Activated T-cell treated with anti-CD3 and anti-CD28 coated beads for 48 hours (primary cell): ENCODE measurements at regions not wholly inside any gene's neighbourhood (a gene's known extent, or its start where the extent isn't known, plus 50 kb on each side); places are given as distances from the start of the nearest gene placed in this dataset.

Experiments used
- DNase-seq: peaks from one replicate; pipeline ENCODE4 v3.0.0-alpha.2; 2020; ENCODE audit warnings: low read depth

DNA sequence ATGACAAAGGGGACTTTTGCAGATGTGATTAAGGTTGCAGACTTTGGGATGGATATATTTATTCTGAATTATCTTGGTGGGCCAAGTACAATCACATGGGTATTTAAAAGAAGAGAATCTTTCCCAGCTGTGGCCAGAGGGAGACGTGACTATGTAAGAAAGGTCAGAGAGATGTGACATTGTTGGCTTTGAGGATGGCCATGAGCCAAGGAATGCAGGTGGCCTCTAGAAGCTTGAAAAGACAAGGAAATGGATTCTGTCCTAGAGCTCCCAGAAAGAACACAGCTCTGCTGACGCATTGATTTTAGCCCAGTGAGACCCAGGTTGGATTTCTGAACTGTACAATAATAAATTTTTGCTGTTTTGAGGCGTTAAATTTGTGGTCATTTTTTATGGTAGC, 616.0 kb upstream of the TBL1XR1 start:
- DNase-seq: no peak

DNA sequence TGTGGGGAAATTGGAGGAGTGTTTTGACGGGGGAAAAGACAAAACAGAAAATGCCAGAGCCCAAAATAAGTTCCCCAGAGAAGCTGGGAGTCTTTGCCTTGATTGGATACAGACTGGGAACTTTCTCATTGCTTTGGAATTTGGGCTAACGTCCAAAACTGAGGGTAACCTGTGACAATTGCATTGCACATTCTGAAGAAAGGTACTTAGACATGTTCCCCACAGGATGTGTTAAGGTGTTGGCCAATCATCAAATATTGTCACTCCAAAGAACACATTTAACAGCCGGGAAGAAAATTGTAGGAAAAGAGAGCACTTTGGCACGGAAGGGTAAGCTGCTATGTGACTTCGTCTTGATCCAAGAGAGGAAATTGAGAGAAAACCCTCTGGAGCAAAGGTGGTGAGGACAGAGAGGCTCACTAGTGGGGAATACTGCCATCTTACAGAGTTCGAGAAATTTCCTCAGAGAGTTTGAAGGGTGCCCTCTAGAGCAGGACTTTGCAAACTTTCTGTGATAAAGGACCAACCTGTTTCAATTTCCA, 619.5 kb upstream of the TBL1XR1 start:
- no peak for DNase-seq

DNA sequence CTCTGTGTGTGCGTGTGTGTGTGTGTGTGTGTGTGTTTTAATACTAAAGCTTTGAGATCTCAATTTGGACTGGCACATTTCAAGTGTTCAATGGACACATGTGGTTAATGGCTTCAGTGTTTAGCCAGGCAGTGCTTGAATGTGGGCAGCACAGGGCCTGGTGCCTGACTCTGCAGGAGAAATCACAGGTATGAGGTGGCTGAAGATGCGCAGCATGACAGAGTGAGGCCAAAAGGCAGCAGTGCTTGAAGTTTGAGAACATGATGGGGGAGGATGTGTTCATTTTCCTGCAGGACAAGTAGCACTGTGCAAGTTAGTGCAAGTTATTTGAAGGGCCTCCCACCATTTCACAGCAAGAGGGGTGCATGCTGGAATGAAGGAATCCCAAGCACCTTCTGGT, 620.5 kb upstream of the TBL1XR1 start:
- no peak for DNase-seq

DNA sequence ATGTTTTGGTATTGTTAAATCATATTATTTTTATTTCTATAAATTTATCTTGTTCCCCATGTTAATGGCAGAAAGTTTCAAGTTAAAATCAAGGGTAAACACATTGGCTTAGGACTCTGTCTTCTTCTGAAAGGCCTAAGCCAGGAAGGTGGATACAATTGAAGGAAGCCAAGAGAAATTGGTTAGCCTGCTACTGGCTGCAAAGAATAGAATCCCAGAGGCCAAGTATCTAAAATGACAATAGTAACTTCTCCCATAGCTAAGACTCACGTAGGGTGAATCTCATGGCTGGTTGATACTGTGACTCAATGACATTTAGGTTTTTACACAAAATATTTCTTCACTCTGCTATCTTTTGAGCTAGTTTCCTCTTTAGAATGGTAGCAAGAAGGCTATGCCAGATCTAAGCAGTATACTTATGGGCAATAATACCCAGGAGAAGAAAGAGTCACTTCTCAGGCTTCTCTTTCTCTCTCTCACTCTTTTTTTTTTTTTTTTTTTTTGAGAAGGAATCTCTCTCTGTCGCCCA, 621.5 kb upstream of the TBL1XR1 start:
- DNase-seq: no peak

DNA sequence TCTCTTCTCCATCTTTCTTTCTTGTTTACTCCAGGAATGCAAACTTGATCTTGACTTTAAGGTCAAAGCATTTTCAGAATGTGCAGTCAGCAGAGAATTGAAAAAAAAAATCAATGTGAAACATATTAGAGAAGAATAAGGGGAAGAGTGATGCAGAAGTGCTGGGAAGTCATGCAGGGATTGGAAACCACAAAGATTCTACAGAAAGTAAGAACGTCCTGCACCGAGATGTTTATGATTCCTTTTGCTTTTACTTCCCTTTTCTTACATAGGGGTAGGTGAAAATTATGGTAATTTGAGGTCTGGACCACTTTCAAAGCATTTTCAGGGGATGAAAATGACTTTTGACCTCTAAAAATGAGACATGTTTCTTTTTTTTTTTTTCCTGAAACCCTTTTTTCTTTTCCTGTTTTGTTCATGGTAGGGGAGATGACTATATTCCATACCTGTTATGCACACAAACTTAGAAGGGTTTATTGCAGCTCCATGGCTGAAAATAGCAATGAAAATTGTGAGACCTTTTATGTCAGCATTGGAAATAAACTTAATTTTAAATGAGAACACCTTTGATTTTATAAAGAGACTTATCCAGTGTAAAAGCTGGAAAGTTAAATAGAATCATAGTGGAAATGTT, 623.5 kb upstream of the TBL1XR1 start:
- no peak for DNase-seq

DNA sequence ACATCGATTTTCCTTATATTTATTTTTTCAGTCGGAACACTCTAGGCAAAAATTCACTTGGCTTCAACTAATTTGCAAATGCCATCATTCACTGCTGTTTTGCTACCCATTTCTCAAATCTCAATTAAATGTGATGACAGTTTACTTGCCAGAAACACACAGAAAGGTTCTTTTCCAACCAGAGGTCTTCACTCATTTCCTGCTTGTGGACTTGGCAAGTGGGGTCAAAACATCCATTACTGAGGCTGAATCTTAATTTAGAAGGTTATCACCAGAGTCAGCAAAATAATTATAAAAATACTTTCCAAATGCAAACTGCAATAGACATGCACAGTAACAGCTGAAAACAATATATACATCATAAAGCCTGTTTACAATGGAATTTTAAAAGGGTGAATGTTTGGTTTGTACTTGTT, 625.4 kb upstream of the TBL1XR1 start:
- no peak for DNase-seq

DNA sequence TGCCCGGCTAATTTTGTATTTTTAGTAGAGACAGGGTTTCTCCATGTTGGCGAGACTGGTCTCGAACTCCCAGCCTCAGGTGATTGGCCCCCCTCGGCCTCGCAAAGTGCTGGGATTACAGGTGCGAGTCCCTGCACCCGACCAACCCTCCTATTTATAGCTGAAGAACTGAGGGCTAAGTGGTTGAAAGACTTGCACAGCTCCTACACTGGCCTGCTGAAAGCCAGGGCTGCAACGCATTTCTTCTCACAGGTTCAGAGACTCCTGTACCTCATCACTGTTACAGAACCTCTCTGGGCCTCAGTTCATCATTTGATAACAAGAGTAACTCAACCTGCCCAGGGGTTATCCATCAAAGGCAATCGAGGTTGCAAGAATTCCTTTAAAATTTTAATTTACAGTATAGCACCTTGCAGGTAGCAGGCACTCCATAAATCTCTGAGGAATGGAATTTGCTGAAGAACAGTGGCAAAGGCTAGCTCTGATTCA, 626.5 kb upstream of the TBL1XR1 start:
- DNase-seq: no peak

DNA sequence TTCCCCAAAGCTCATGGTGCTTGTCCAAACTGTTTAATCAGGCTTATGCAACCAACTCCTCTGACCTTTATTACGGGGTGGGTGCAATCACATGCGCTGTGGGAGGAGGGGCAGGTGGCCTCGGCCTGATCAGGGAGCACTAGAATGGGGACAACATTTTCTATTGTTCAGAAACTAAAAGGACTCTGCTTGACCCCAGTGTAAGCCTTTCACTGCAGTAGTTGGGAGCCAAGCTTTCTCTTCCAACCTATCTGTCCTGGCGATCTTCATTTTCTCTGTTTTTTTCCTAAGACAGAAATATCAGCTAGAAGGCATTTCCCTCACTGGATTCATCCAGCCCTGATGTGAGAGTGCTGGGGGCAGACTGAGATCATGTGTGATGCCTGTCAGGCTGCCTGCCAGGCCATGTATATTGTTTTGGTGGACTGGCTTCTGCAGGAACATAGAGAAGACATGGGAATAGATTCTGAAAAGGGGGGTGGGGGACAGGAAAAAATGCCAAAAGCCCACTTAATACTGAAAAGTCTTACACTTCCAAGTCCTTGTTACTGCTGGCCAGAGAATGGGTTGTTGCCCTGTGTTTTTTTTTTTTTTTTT, 627.0 kb upstream of the TBL1XR1 start:
- no peak for DNase-seq

DNA sequence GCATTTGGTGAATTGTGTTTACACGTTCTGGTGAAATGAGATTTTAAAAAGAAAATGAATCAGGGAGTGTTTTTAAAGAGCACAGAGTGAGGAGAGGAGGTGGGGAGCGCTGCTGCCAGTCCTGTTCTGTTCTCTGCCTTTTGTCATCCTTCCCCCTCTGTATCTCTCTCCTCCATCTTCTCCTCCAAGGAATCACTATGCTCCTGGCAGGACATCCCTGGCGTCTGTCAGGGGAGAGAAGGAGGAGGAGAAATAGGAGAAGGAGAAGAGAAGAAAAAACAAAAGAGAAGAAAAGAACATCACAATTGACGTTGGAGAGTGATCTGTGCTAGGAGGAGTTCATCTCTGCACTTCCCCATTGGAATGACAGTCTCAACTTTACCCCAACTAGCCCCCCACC, 627.6 kb upstream of the TBL1XR1 start:
- DNase-seq: no peak

DNA sequence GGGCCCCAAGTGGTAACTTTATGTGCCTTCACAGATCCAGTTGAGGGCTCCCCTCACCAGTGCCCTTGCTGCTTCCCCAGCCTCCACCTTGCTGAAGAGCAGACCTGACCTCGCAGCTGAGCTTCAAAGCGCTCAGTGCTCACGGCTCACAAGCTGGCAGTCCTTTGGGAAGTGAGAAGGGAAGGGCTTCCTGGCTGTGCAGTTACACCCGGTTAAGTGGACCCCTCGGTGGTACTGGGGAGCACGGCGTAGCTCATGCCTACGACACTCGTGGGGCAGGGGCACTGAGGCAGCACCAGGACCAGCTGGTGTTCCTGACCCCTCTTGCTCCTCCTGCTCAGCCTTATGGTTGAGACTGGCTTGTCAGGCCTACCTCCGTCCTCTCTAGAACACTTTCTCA, 629.0 kb upstream of the TBL1XR1 start:
- no peak for DNase-seq

DNA sequence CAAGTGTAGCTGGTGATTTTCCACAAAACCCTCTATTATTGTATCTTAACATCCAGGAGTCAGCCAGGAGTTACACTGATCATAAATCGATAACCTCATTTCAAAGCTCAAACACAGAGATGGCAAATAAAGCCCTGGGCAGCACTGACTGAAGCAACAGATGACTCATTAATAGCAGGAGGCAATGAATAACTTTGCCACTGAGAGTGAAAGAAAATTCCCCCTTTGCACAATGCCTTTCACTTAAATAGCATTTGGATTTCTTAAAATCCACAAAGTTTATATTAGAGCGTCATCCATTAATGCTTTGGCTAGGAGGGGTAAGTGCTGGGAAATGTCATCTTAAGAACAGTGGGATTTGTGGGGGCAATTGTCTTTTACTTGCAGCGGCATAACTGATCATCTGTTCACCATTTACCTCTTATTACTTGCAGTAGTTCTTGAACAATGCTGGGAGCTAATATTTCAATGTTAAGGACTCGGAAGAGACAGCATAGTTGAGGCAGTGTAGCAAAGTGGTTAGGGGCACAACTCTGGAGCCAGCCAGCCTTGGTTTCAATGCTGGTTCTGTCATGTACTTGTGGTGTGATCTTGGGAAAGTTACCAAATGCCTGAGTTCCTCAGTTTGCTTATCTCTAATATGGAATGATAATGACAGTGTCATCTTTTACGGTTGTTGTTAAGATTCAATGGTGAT, 630.4 kb upstream of the TBL1XR1 start:
- no peak for DNase-seq

DNA sequence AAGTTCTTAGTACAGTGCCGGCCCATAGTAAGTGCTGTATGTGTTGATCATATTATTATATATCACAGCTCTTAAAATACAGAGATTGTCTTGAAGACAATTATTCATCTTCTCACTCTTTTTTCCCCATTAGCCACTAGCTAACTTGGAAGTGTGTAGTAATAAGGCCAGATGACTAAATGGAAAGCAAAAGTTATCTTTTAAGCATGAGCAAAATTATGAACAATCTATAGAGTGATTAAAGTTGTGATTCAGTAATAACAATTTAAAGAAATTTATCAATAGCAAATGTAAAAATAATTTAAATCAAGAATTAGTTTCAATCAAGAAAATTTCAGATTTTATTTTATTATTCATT, 630.9 kb upstream of the TBL1XR1 start:
- DNase-seq: no peak

DNA sequence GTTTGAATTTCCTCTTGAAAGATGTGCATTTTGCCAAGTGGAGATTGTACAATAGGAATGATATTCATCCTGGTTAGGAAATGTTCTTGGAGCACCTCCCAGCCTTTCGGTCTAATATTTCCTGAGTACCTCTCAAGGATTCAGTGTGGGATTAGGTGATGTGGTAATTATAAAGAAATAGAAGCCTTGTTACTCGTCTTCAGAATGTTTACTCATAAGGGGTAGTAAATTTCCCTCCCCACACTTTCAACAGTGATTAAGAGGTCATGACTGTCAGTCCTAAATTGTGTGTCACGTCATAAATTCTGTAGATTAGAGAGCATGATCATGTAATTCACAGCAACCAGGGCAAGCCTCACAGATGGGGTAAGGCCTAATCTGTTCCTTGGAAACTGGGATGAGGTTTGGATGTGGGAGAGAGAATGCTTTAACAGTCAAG, 633.1 kb upstream of the TBL1XR1 start:
- no peak for DNase-seq

DNA sequence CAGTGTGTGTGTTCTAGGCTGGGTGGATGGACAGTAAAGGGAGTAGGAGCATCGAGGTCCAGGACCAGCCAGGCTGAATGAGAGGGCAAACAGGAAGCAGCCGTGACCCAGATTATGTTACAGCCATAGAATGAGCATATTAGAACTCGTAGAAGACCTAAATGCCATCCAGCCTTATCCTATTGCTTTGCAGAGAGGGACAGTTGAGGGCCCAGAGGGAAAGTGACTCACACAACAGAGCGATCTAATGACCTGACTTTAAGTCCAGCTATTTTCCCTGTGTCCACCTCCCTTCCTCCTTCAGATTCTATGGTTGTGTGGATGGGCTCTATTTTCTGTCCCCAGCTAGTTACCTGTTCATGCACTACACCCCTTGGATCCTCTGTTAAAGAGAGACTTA, 634.1 kb upstream of the TBL1XR1 start:
- DNase-seq: no peak

DNA sequence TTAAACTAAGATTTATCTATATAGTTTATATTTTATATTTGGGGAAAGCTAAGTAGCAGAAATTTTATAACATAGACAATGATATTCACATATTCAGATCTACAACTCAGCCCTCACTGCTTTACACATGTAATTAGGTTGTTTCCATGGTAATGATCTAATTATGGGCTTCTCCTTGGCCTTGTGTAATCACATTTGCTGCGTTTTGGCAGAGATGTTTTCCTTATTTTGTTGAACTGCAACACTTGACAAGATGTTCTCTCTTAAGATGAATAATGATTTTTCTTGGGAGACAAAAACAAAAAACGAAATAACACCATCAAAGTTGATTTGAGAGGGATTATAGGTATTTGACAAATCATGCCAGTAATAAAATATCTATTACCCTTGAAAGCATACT, 635.6 kb upstream of the TBL1XR1 start:
- DNase-seq: no peak

DNA sequence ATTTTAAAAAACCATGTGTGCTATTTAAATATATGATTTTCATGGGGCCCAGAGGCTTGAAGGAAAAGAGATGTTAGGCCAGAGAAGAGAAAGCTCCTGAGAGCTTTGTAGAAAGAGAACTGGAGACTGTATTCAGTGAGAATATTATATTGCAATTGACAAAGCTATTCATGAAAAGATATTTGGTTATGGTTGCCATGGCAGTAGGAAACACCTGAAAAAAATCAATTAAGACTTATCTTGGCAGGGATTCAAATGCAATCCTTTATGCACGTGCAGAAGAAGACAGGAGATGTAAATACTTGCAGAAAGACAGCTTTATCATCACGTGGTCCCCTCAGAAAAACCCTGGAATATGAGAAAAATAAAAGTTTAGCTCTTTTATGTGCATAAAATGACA, 636.0 kb upstream of the TBL1XR1 start:
- DNase-seq: no peak

DNA sequence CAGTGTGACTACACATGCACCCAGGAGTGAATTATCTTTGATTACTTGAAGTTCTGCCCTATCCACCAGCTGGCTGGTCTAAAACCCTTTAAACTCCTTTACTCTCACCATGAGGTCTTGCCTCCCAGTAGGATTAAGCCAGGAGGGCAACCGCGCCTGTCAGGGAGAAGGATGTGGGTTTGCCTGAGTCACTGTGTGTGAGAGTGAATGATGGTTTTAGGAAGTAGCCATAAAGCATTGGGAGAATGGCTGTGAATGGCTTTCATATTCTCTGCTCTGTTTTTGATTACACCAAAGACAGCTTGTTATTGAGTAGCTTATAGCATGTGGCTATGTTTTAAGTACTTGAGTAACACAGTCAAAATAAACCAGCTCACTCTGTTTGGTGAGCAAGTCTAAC, 637.7 kb upstream of the TBL1XR1 start:
- no peak for DNase-seq

DNA sequence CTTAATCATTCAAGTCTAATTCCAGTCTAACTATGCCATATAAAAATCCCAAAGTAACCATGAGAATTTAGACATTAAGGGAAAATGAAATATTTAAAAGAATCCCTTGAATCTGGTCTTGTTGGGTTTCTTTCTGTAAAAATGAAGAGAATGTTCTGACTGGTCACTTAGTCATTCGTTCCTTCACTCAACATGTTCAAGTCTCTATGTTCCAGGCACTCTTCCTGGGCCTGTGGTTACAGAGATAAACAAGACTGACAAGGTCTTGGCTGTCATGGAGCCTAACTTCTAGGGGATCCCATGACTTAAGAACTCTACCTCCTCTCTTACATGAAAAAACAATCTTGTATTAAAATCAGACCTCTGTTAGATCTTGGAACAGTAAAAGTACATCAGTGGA, 638.6 kb upstream of the TBL1XR1 start:
- no peak for DNase-seq

DNA sequence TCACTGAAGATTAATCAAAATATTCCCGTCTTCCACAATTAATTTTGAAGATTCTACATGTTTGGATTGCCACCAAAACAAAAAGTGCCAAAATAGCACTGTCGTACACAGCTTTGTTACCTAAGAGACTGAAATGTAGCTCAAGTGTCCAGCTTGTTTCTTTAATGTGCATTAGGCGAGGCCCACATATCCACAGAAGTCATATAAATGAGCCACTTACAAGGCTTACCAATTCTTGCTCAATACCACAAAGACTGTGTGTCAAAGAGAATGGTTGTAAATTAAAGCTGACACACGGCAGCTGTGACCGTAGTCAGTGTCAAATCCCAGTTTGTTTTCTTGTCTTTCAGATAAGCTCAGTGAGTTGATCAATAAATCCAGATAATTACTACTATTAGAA, 639.4 kb upstream of the TBL1XR1 start:
- no peak for DNase-seq

DNA sequence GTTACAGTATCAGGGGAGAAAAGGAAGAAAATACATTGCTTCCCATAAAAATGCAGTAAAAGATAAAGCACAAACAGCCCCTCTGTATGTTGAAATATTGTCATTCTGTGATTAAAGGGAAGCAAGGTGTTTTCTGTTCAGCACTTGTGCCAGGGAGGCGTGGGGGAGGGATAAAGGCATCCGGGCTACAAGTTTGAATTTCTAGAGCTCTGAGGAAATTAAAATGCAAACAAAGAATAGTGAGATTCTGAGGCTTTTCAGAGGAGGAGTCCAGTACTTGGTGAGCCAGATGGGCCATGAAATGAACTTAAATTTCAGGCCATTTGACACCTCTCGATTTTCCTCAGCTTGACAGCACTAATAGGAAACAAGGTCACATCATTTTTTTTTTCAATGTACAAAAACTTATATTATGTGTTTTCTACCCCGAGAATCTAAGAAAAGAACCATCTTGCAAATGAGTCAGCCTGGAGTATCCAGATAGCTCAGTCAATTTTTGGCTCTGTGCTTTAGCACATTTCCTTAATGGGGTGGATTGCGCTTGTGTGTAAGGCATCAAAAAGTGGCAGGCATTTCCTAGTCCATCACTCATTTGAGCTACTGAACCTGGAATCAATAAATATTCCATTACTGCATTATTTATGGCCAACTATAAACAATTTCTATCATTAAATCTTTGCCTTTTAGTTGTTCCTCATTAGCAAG, 640.8 kb upstream of the TBL1XR1 start:
- no peak for DNase-seq

DNA sequence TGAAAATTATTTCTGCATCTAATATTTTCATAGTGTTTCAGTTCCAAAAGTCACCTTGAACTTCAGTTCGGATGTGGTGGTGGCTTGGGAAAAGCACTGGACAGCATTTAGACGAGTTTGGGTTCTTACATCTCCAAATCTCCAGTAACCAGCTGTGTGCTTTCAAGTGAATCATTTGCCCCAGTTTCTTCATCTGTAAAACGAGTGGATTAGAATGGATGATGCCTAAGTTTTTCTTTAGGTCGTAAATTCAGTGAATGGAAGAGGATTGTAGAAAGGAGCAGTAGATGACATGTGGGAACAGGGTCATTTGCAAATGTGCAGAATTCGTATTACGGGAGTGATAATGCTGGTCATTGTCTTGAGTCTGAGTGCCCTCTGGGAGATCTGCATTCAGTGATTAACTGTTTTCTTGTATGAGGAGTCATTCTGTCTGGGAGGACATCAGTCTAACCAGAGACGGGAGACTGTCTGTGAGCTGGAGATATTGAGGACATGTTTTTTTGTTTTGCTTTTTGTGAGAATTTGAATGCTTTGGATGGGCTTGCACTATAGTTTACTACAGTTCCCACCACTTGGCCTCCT, 641.6 kb upstream of the TBL1XR1 start:
- no peak for DNase-seq

DNA sequence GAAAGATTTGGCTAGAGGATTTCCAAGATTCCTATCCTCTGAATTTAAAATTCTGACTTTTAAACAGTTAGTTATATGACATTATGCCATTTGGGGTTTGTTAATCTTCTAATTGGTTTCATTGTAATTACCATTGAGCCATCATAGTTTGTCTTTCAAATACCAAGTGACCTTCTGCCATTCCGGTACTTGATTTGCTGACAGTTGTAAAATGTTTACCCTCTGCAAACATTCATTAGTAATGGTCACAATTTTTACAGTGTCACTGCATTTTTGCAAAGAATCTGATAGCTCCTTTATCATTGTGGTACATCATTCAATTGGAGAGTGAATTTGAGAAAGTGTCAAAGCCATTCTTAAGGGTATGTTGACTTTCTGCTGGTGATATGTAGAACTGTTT, 645.0 kb upstream of the TBL1XR1 start:
- DNase-seq: no peak
